Neuronal stem cell (in vitro differentiated cells): ENCODE measurements at regions not wholly inside any gene's neighbourhood (a gene's known extent, or its start where the extent isn't known, plus 50 kb on each side); places are given as distances from the start of the nearest gene placed in this dataset.

Source experiments
- DNase-seq: peaks from one replicate; pipeline ENCODE4 v3.0.0-alpha.2; 2013; ENCODE audit warnings: low spot score
- H2AFZ ChIP-seq: one replicate; pipeline ENCODE4 v1.6.1; 2013; ENCODE audit warnings: mild to moderate bottlenecking, low read length, inconsistent platforms
- H2AK5ac ChIP-seq: 2 replicates; pipeline ENCODE4 v1.6.1; 2013; ENCODE audit warnings: low read depth, mild to moderate bottlenecking, inconsistent platforms, low read length, moderate library complexity, mixed read lengths
- H2BK120ac ChIP-seq: 2 replicates; pipeline ENCODE4 v1.6.1; 2013; ENCODE audit warnings: low read depth, mild to moderate bottlenecking, inconsistent platforms, low read length, moderate library complexity, mixed read lengths
- H2BK12ac ChIP-seq: one replicate; pipeline ENCODE4 v1.6.1; 2013; ENCODE audit warnings: low read length, inconsistent platforms
- H2BK15ac ChIP-seq: 2 replicates; pipeline ENCODE4 v1.6.1; 2013; ENCODE audit warnings: mild to moderate bottlenecking, low read length, inconsistent platforms, mixed read lengths
- H2BK5ac ChIP-seq: one replicate; pipeline ENCODE4 v1.6.1; 2013; ENCODE audit warnings: inconsistent platforms, mild to moderate bottlenecking, low read length, moderate library complexity
- H3K14ac ChIP-seq: one replicate; pipeline ENCODE4 v1.6.1; 2013; ENCODE audit warnings: low read length, inconsistent platforms
- H3K18ac ChIP-seq: 2 replicates; pipeline ENCODE4 v1.6.1; 2013; ENCODE audit warnings: low read length, inconsistent platforms
- H3K23ac ChIP-seq: 2 replicates; pipeline ENCODE4 v1.6.1; 2013; ENCODE audit warnings: low read depth, mild to moderate bottlenecking, mixed read lengths, low read length, inconsistent platforms; ENCODE audit not compliant: poor library complexity
- H3K27ac ChIP-seq: replicated peaks from 3 replicates; pipeline ENCODE4 v1.5.1; 2013; ENCODE audit warnings: low read length, inconsistent platforms
- H3K27me3 ChIP-seq, 3 experiments: 2 replicates each; pipeline ENCODE4 v1.6.1; 2013; ENCODE audit warnings: low read length in 3 of 3, mild to moderate bottlenecking in 2 of 3, inconsistent platforms in 1 of 3, low read depth in 1 of 3, mixed read lengths in 1 of 3, moderate library complexity in 1 of 3; ENCODE audit not compliant: control insufficient read depth in 3 of 3, insufficient read depth in 3 of 3
- H3K36me3 ChIP-seq, 2 donors: replicated peaks in 1 of 2; 2 replicates each; pipeline ENCODE4 v1.6.1; 2013; ENCODE audit warnings: low read length in 2 of 2; ENCODE audit not compliant: control insufficient read depth in 2 of 2, insufficient read depth in 2 of 2
- H3K4ac ChIP-seq: 2 replicates; pipeline ENCODE4 v1.6.1; 2013; ENCODE audit warnings: inconsistent platforms, mild to moderate bottlenecking, low read length, moderate library complexity
- H3K4me1 ChIP-seq, 2 donors: 1 replicate in 1 of 2; 2 replicates in 1 of 2; pipeline ENCODE4 v1.6.1; 2013; ENCODE audit warnings: low read length in 2 of 2, low read depth in 1 of 2; ENCODE audit not compliant: control insufficient read depth in 2 of 2, insufficient read depth in 1 of 2
- H3K4me2 ChIP-seq: one replicate; pipeline ENCODE4 v1.6.1; 2013; ENCODE audit warnings: mild to moderate bottlenecking, low read length, inconsistent platforms; ENCODE audit not compliant: insufficient read depth, poor library complexity, severe bottlenecking
- H3K4me3 ChIP-seq, 2 donors: 2 replicates each; pipeline ENCODE4 v1.5.1; 2013; ENCODE audit warnings: low read length in 2 of 2, mild to moderate bottlenecking in 2 of 2, inconsistent platforms in 1 of 2, moderate library complexity in 1 of 2
- H3K79me1 ChIP-seq: one replicate; pipeline ENCODE4 v1.6.1; 2013; ENCODE audit warnings: low read depth, mild to moderate bottlenecking, inconsistent platforms, low read length, moderate library complexity
- H3K9ac ChIP-seq: one replicate; pipeline ENCODE4 v1.6.1; 2013; ENCODE audit warnings: mild to moderate bottlenecking, low read depth, low read length, inconsistent platforms; ENCODE audit not compliant: poor library complexity
- H3K9me3 ChIP-seq, 2 donors: replicated peaks in 1 of 2; 2 replicates each; pipeline versions ENCODE3 to v1.6.1; 2013; ENCODE audit warnings: low read length in 2 of 2, mild to moderate bottlenecking in 2 of 2, inconsistent platforms in 1 of 2, low read depth in 1 of 2, mixed read lengths in 1 of 2, moderate library complexity in 1 of 2; ENCODE audit not compliant: control insufficient read depth in 2 of 2, insufficient read depth in 1 of 2
- H4K8ac ChIP-seq: one replicate; pipeline ENCODE4 v1.6.1; 2013; ENCODE audit warnings: low read depth, mild to moderate bottlenecking, inconsistent platforms, low read length, moderate library complexity
- H4K91ac ChIP-seq: one replicate; pipeline ENCODE4 v1.6.1; 2013; ENCODE audit warnings: low read length, low read depth, mild to moderate bottlenecking, inconsistent platforms; ENCODE audit not compliant: poor library complexity
- WGBS, 2 donors: extraction: QIAGEN DNeasy Blood & Tissue Kit; methylation state at CpG; one replicate each; pipeline ENCODE4 v1.1.7; 2013; ENCODE audit warnings: missing lambda C conversion rate in 2 of 2, mixed read lengths in 1 of 2; ENCODE audit not compliant: insufficient read length in 2 of 2, insufficient replicate concordance in 1 of 2; ENCODE audit errors: extremely low coverage in 2 of 2; 5-methylcytosine and 5-hydroxymethylcytosine counted together

- H3K4me1 ChIP-seq = no peaks in the 10 kb centered on the region
- no peak overlapping the region for H2BK120ac ChIP-seq
- no peak overlapping the region for H2AFZ ChIP-seq
- no peak overlapping the region for H3K9ac ChIP-seq
- no peak overlapping the region for H4K91ac ChIP-seq
- no peaks in the 10 kb centered on the region for H3K36me3 ChIP-seq
- no peak overlapping the region for H3K4me2 ChIP-seq
- no peak overlapping the region for H2BK12ac ChIP-seq
- H2BK5ac ChIP-seq = no peak overlapping the region
- no peak overlapping the region for H4K8ac ChIP-seq
- no peak overlapping the region for H2AK5ac ChIP-seq
- H3K4ac ChIP-seq = no peak overlapping the region
- H3K23ac ChIP-seq = no peak overlapping the region
- no peak overlapping the region for H3K18ac ChIP-seq
- H3K79me1 ChIP-seq = no peaks in the 10 kb centered on the region
- DNase-seq = no peak
- no peaks in the 10 kb centered on the region for H3K27me3 ChIP-seq
- H3K14ac ChIP-seq = no peak overlapping the region
- no CpG with 5 or more reads among the region's 7 CpGs for WGBS, 2 donors
- no peak overlapping the region for H2BK15ac ChIP-seq
- no peaks in the 10 kb centered on the region for H3K9me3 ChIP-seq
- no peak overlapping the region for H3K27ac ChIP-seq
- no peak overlapping the region for H3K4me3 ChIP-seq
Observed at GRCh38 chrX:25548811-25549210, 533.0 kb upstream of the ARX start.

GRCh38 chrX:25555521-25555920, 539.8 kb upstream of the ARX start:
- no peaks in the 10 kb centered on the region for H3K9me3 ChIP-seq
- H3K9ac ChIP-seq = no peak overlapping the region
- H3K4ac ChIP-seq = no peak overlapping the region
- H2BK120ac ChIP-seq = no peak overlapping the region
- no peak overlapping the region for H3K23ac ChIP-seq
- H3K4me1 ChIP-seq = no peaks in the 10 kb centered on the region
- no peak overlapping the region for H3K14ac ChIP-seq
- H2AFZ ChIP-seq = no peak overlapping the region
- no peak overlapping the region for H2BK12ac ChIP-seq
- H2BK5ac ChIP-seq = no peak overlapping the region
- no peak for DNase-seq
- H3K4me2 ChIP-seq = no peak overlapping the region
- H3K18ac ChIP-seq = no peak overlapping the region
- H3K27ac ChIP-seq = no peak overlapping the region
- H3K36me3 ChIP-seq = no peaks in the 10 kb centered on the region
- H3K27me3 ChIP-seq = no peaks in the 10 kb centered on the region
- WGBS, 2 donors = no CpG with 5 or more reads among the region's 4 CpGs
- no peak overlapping the region for H3K4me3 ChIP-seq
- H2AK5ac ChIP-seq = no peak overlapping the region
- H4K91ac ChIP-seq = no peak overlapping the region
- H2BK15ac ChIP-seq = no peak overlapping the region
- no peak overlapping the region for H4K8ac ChIP-seq
- H3K79me1 ChIP-seq = no peaks in the 10 kb centered on the region

GRCh38 chrX:25558137-25558536, 542.4 kb upstream of the ARX start:
- H3K18ac ChIP-seq = no peak overlapping the region
- H2BK5ac ChIP-seq = no peak overlapping the region
- H2BK120ac ChIP-seq = no peak overlapping the region
- no peak overlapping the region for H4K91ac ChIP-seq
- no peaks in the 10 kb centered on the region for H3K79me1 ChIP-seq
- DNase-seq = no peak
- no peak overlapping the region for H3K23ac ChIP-seq
- no peak overlapping the region for H4K8ac ChIP-seq
- H3K27me3 ChIP-seq = no peaks in the 10 kb centered on the region
- no peak overlapping the region for H3K4me2 ChIP-seq
- H3K4me3 ChIP-seq = no peak overlapping the region
- no peak overlapping the region for H2AK5ac ChIP-seq
- H3K4me1 ChIP-seq = no peaks in the 10 kb centered on the region
- no peaks in the 10 kb centered on the region for H3K9me3 ChIP-seq
- H2BK12ac ChIP-seq = no peak overlapping the region
- H3K36me3 ChIP-seq = no peaks in the 10 kb centered on the region
- no CpG with 5 or more reads among the region's 2 CpGs for WGBS, 2 donors
- H3K4ac ChIP-seq = no peak overlapping the region
- H3K14ac ChIP-seq = no peak overlapping the region
- H2AFZ ChIP-seq = no peak overlapping the region
- no peak overlapping the region for H2BK15ac ChIP-seq
- no peak overlapping the region for H3K27ac ChIP-seq
- no peak overlapping the region for H3K9ac ChIP-seq

GRCh38 chrX:25561190-25561589, 545.4 kb upstream of the ARX start:
- Histone ChIP-seq H2BK15ac (no peak overlapping the region), H2BK120ac (no peak overlapping the region), H2AFZ (no peak overlapping the region), H4K8ac (no peak overlapping the region), H4K91ac (no peak overlapping the region), H3K4me2 (no peak overlapping the region), H3K27ac (no peak overlapping the region), H3K23ac (no peak overlapping the region), H3K4me3 (no peak overlapping the region), H3K27me3 (no peaks in the 10 kb centered on the region), H2AK5ac (no peak overlapping the region), H3K18ac (no peak overlapping the region), H3K9me3 (no peaks in the 10 kb centered on the region), H2BK5ac (no peak overlapping the region), H3K79me1 (no peaks in the 10 kb centered on the region), H3K9ac (no peak overlapping the region), H3K4ac (no peak overlapping the region), H2BK12ac (no peak overlapping the region), H3K14ac (no peak overlapping the region), H3K4me1 (no peaks in the 10 kb centered on the region), H3K36me3 (no peaks in the 10 kb centered on the region)
- no peak for DNase-seq
- WGBS, 2 donors = no CpG with 5 or more reads among the region's 1 CpG
